ENCODE measurements at regions not wholly inside any gene's neighbourhood (a gene's known extent, or its start where the extent isn't known, plus 50 kb on each side); places are given as distances from the start of the nearest gene placed in this dataset.

- Histone ChIP-seq H3K9me3 (no peaks in the 10 kb centered on the region), H3K27me3 (ENCODE audit: insufficient read depth in 3 of 3, low read length in 2 of 3) (peaks cover 0 to 55% (median 7%) of the 10 kb centered on the region in 3 donors), H3K4me3 (peak overlapping the region; percentile 34), H3K4me1 (no peaks in the 10 kb centered on the region), H3K27ac (no peak overlapping the region), H3K36me3 (ENCODE audit: insufficient read depth in 1 of 2, low read depth in 1 of 2) (no peaks in the 10 kb centered on the region)
- no peak for ATAC-seq
- intact Hi-C loops (cut with DNase I) = no loop called here
- WGBS, 3 donors = 33 to 45% (median 40%) methylated on average over 26 of the region's 26 CpGs
- TF ChIP-seq, protein P1, sequence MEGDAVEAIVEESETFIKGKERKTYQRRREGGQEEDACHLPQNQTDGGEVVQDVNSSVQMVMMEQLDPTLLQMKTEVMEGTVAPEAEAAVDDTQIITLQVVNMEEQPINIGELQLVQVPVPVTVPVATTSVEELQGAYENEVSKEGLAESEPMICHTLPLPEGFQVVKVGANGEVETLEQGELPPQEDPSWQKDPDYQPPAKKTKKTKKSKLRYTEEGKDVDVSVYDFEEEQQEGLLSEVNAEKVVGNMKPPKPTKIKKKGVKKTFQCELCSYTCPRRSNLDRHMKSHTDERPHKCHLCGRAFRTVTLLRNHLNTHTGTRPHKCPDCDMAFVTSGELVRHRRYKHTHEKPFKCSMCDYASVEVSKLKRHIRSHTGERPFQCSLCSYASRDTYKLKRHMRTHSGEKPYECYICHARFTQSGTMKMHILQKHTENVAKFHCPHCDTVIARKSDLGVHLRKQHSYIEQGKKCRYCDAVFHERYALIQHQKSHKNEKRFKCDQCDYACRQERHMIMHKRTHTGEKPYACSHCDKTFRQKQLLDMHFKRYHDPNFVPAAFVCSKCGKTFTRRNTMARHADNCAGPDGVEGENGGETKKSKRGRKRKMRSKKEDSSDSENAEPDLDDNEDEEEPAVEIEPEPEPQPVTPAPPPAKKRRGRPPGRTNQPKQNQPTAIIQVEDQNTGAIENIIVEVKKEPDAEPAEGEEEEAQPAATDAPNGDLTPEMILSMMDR (IDR thresholded peaks at IDR 0.05) = no peak
- no peak for DNase-seq
Observed at GRCh38 chr17:73902416-73903181, 258.4 kb upstream of the SDK2 start.

DNA sequence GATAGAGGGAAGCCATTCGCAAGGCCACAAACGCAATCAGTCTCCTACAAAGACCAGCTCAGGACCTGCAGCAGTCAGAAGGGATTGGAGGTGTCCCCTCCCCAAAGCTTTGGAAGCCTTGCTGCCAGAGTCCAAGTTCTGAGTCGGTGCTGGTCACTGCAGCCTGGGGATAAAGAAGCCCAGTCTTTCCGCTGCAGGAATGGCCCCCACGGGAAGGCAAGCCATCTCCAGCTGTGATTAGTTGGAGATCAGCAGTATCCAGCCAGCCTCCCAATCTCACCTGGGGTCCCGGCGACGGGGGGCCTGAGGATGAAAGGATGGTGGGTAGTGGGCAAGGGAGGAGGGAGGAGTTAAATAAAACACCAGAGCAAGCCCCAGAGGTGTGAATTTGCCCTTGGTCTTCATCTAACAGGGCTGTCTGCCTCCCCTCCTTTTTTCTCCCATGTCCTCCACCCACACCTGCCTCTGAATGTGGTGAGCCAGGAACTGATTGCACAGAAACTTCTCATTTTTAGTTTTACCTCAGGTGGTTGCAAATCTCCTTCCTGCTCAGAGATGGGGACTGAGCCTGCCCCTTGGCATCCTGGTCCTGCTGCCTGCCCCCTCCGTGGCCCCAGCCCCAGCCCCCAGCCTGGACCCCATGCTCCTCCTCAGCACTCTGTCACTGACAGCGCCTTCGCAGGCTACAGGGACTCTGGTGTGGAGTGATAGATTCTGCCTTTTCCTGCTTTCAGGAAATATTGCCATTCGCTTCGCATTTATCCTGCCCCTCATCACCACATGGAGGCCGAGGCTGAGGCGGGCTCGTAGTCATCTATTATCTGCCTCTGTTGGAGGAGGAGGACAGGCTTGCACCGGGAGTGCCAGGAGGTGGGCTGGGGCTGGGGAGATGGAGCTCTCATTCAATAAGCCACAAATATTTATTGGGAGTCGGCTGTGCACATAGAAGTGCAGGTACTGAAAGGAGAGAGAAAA is 262.9 kb upstream of the SDK2 start:
- Histone ChIP-seq H3K27ac (no peak overlapping the region), H3K4me3 (no peak overlapping the region), H3K9me3 (no peaks in the 10 kb centered on the region), H3K4me1 (no peaks in the 10 kb centered on the region), H3K27me3 (ENCODE audit: insufficient read depth in 3 of 3, low read length in 2 of 3) (peaks cover 0 to 24% (median 3%) of the 10 kb centered on the region in 3 donors), H3K36me3 (ENCODE audit: insufficient read depth in 1 of 2, low read depth in 1 of 2) (no peaks in the 10 kb centered on the region)
- WGBS, 3 donors = 52 to 54% (median 53%) methylated on average over 18 of the region's 18 CpGs
- ATAC-seq (no peak), DNase-seq (no peak)
- TF ChIP-seq, protein P1 (IDR thresholded peaks at IDR 0.05) = no peak
- intact Hi-C loops (cut with DNase I) = no loop called here

- 82 to 83% (median 82%) methylated on average over 7 of the region's 7 CpGs for WGBS, 3 donors
- Histone ChIP-seq H3K27me3 (ENCODE audit: insufficient read depth in 3 of 3, low read length in 2 of 3) (peaks cover 0 to 17% (median 0%) of the 10 kb centered on the region in 3 donors), H3K36me3 (ENCODE audit: insufficient read depth in 1 of 2, low read depth in 1 of 2) (no peaks in the 10 kb centered on the region), H3K27ac (no peak overlapping the region), H3K4me3 (no peak overlapping the region), H3K9me3 (no peaks in the 10 kb centered on the region), H3K4me1 (no peaks in the 10 kb centered on the region)
- TF ChIP-seq, protein P1 (IDR thresholded peaks at IDR 0.05) = no peak
- intact Hi-C loops (cut with DNase I) = no loop called here
- DNase-seq (no peak), ATAC-seq (no peak)
Observed at GRCh38 chr17:73909186-73909585, 264.9 kb upstream of the SDK2 start.

DNA sequence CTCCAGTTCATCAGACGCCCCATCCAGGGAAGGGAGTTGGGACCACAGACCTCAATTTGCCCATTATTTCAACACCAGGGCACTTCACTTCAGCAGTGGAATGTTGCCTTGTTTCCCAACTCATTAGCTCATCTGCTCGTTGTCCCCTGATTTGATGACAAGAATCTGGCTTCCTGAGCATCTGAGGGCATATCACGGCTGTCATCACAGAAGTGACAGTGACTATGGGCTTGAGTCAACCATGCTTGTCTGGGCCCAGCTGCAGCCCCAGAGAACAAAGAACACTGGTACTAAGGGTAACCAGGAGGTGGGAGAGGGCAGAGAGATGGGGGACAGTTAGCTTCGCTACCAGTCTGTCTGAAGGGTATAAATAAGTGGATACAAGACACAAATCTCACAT is 266.0 kb upstream of the SDK2 start:
- DNase-seq (no peak), ATAC-seq (no peak)
- WGBS, 3 donors = 72 to 78% (median 74%) methylated on average over 4 of the region's 4 CpGs
- Histone ChIP-seq H3K27ac (no peak overlapping the region), H3K36me3 (ENCODE audit: insufficient read depth in 1 of 2, low read depth in 1 of 2) (no peaks in the 10 kb centered on the region), H3K27me3 (ENCODE audit: insufficient read depth in 3 of 3, low read length in 2 of 3) (peaks cover 0 to 17% (median 0%) of the 10 kb centered on the region in 3 donors), H3K4me1 (no peaks in the 10 kb centered on the region), H3K9me3 (no peaks in the 10 kb centered on the region), H3K4me3 (no peak overlapping the region)
- intact Hi-C loops (cut with DNase I) = no loop called here
- TF ChIP-seq, protein P1 (IDR thresholded peaks at IDR 0.05) = no peak

Measured in psoas muscle (tissue), 7 donors.